ENCODE measurements at regions not wholly inside any gene's neighbourhood (a gene's known extent, or its start where the extent isn't known, plus 50 kb on each side); places are given as distances from the start of the nearest gene placed in this dataset.
"Not testable (repeated sequence)": the region's sequence is repeated elsewhere in the genome, so short reads cannot be mapped to it uniquely, and the experiment has no call there.

DNA sequence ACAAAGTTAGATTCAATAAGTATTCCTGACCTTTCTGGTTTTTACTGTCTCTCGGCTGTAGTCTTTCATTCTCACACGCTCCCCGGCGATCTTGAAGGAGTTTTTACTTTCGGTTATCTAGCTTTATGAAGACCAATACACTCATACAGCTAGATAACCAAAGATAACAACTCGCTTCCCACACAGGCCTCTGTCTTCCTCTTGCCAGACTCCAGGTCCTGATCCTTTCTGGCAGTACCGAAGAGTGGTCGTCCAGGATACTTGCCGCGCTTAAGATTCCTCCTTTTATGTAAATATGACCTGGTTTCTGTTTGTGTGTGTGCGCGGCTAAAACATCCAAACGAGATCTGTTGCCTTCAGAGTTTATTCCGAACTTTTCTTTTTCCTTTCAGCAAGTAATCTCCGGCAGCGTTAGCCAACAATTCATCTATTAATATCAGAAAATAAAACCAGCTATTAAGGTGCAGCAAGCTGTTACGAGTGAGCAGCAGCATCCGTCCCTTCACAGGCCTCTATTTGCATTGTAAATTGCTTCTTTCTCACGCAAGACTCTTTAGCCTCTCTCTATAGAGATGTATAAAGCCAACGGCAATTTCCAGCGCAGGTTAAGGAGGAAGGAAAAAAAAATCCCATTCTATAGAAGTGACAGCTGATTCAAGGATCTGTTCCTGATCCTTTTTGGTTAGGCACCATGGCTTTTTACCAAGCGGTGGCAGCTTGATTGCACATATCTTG, 216.1 kb downstream of the MEF2C start:
- no peak for DNase-seq (ENCODE audit: low read depth in 1 of 2, low spot score in 1 of 2)

DNA sequence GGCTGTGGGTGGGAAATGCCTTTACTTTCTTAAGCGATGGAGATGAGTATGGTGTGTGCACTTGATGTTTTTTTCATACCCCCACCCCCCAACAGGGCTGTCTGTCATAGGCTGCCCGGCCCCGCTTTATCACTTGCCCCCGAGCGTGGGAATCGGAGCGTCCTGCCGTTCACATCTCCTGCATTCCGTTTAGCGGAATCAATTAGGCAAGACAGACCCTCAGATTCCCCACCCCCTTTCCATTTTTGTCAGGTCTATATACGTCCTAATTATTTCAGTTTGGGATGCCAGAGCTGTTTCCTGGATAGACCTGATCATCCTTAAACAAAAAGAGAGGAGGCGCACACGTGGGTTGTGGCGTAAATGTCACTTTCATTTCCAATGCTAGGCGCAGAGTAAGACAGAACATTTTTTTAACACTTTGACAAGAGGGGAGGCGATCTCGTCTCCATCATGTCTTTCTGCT, 217.2 kb downstream of the MEF2C start:
- DNase-seq (ENCODE audit: low read depth in 1 of 2, low spot score in 1 of 2) = no peak

DNA sequence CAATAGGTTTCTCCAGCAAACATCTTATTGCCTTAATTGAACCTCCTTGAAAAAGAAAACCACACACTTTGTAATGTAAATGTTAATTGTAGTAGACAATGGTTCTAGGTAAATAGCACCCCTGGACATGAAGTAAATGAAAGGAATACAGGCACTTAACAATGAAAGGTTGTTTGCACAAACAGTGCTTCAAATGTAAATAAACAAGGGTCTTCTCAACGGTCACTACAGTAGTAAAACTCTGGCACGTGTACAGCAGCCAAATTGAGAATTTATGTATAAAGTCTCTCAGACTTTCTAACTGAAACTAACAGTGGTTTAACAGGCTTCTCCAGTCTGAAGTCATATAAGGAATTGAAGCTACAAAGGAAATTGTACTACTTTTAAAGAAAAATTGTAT, 218.3 kb downstream of the MEF2C start:
- no peak for DNase-seq (ENCODE audit: low read depth in 1 of 2, low spot score in 1 of 2)

DNA sequence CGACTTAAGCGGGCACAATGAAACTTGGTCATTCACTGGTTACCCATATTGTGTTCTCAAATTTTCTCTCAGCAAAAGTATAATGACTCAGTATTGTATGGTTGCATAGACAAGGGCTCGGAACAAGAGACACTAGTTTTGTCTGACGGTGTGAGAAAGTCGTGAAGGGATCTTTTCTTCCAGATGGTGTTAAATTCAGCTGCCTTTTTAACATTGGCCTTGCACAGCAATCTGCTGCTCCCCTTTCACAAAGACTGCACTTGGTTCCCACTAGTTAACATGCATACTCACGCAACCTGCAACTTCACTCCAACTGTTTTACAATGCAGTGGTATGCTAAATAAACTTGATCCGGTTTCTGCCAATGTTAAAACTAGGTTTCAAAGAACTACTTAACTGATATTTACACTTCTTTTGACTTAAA, 219.2 kb downstream of the MEF2C start:
- DNase-seq (ENCODE audit: low read depth in 1 of 2, low spot score in 1 of 2) = no peak

DNA sequence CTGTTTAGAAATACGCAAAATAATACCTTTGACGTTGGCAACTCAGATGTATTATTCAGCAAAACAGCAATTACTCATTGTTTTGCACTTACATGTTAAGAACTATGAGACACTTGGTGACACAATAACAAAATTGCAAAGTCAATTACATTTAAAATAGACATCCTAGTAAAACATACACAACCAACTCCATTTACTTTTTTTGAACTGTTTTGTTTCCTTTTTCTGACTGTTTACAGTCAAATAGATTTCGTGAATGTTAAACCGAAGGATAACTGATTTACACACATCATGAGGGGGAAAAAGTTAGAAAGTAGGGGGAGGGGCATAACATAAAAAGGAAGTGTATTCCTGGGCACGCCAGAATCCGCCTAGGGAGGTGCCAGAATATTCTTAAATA, 220.1 kb downstream of the MEF2C start:
- DNase-seq (ENCODE audit: low read depth in 1 of 2, low spot score in 1 of 2) = no peak

DNA sequence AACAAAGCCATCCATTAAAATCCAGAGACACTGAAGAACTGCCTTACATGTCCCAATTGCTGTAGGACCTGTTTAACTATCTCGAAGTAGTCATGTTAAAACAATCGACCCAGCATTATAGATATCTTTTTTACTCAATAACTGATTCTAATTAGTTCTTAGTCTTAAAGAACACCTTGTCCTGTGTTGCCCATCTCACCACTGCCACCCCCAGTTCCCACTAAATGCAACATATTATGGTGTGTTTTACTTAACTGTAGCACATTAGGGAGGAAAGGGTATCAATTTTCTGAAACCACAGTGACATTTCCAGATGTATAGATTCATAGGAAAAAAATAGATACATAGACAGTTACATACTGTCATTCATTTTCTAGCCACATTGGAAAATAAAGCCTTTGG, 221.2 kb downstream of the MEF2C start:
- no peak for DNase-seq (ENCODE audit: low read depth in 1 of 2, low spot score in 1 of 2)

DNA sequence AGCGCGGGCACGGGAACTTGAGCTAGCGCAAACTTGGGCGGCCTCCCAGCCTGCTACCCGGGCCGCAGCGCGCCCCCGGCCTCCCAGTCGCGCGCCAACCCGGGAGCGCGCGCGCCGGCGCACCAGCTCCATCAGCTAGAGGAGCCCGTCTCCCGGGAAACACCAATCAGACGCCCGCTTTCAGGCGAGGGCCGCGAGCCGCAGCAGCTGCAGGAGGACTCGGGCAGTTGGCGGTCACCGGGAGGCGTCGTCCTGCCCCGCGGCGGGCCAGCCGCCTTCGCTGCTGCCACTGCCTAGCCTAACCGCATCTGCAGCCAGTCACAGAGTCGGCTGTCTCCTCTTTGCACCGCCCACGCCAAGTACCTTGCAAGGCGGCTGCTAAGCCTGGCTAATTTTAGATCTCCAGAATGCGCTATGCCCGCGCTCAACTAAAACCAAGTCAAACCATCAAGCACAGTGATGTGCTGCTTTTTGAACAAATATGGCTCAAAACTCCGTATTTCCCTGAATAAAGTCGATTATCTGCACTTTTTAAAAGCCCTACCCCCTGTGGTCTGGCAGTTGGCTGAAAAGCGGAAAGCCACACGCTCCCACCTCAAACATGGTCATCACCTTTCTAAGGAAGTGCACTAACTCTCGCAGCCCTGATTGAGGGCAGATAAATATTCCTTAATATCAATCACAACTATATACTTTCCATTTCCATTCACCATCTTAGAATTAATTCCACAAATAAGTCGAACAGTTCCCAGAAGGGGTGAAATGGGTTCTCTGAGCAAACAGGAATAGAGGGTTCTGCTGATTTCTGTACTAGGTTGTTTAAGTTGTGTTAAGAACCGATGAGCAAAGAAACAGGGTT, 221.8 kb downstream of the MEF2C start:
- no peak for DNase-seq (ENCODE audit: low read depth in 1 of 2, low spot score in 1 of 2)

DNA sequence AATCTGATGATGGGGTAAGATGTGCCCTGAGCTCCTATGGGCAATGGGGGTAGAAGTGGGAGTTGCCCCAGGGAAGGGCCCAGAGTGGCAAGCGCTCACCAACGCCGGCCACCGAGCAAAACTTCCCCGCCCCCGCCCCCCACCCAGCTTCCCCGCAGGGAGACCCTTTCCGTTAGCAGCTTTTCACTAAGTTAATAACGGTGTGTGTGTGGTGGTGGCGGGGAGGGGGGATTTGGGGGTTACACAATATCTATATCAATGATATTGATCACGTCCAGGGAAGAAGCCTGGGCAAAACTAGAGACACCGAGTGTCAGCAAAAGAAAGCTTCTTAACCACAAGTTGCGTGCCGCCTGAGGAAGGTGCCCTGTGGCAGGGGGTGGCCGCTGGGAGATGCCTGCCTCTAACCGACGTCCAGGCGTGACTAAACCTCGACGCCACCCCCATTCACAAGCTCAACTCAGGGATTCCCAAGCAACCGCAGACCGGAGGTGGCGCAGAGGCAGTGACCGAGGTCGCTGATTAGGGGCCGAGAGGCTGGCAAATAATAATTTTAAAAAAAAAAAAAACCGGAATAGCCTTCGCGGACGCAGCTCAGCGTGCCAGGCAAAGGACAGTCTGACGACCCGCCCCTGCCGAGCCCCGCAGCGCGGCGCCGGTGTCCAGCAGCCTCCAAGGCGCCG, 222.6 kb downstream of the MEF2C start:
- no peak for DNase-seq (ENCODE audit: low read depth in 1 of 2, low spot score in 1 of 2)

DNA sequence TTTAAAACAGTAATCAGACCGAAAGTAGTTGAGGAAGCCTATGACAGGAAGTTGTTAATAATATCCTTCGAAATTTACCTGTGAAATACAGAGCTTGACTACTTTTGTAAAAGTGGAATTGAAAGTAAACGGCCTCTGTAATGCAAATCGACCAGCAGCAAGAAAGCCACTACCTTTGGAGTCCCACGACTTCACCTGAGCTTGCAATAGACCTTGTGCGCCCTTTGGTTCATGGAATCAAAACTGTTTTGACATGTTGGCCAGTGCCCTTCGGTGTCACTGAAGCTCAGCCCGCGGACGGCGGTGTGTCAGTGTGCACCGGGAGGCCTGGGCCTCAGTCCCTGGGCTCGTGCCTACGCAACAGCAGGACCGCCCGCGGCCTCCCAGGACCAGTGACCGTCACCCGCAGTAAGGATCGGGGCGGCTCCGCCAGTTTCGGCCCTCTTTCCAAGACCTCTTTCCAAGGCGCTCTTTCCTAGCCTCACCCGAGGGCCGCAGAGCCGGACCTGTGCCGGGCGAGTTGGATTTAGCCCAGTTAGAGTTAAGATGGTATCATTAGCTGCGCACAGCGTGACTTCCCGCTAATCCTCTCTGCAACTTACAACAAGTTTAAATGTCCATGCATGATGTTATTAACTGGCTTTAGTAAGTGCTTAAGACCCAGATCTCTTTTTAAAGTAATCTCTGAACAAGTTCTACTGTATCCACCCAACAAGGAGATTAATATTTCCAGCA, 223.3 kb downstream of the MEF2C start:
- no peak for DNase-seq (ENCODE audit: low read depth in 1 of 2, low spot score in 1 of 2)

DNA sequence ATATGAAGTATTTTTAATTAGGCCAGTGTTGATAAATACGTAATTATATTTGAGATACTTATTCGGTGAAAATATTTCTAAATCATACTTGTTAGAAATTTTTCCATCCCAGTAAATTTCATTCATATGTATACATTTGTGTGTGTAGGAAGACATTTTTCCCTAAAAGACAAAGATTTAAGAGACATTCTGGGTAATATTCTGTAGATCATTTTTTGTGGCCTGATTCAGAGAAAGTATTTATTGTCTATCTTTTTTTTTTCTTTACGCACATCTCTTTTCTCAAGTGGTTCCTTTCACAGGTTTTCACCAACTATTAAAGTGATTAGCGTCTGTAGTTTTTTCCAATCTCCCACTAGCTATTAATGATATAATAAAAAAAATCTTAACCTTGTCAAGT, 224.1 kb downstream of the MEF2C start:
- no peak for DNase-seq (ENCODE audit: low read depth in 1 of 2, low spot score in 1 of 2)

DNA sequence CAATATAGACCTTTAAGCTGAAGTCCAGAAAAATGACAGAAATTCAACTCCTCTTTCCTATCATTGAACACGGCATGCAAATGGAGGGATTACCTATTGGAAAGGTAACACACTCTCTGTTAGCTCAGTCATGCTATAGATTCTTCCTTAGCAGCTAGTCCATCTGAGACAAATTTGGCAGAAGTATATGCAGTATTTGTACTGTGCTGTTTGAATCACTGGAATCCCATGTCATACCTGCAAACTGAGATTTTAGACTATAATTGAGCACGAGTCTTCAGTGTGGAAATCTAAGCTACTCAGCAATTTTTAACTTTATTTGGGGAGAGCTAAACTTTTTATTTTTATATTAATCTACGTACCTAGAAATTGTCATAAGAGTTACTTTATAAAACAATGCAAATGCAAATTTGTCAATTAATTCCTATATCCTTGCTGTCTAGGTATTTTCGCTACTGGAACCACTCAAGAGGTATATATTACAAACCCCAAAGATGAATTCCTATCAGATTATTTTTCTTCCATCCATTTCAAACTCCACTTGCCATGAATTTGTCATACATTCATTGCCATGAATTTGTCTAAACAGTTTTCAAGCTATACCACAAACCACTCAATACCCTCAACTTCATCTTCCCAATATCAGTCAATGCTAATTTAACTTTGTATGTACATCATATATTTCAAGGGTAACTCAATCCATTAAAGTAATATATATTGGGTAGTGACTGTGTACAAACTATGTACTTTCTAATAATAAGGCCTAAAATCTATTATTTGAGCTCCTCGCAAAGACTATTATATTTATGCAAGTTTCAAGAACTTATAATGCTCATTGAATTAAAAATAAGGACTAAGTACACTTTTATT, 224.8 kb downstream of the MEF2C start:
- DNase-seq (ENCODE audit: low read depth in 1 of 2, low spot score in 1 of 2) = no peak

DNA sequence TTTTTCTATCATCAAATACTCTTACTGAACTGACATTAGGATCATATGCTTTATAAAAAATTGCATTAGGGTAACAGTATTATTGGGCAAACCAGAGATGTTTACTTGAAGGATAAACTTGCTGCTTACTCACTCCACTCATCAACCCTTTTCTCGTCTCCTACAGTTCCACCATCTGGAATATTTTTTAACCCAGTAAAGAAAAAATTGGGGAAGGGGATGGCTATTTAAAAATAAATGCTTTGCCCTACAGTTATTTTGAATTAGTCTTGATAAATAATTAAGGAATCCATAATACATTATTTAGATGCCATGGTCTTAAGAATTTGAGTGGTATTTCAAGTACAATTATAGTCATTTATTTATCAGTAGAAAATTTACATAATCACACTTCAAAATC, 225.8 kb downstream of the MEF2C start:
- DNase-seq (ENCODE audit: low read depth in 1 of 2, low spot score in 1 of 2) = no peak

DNA sequence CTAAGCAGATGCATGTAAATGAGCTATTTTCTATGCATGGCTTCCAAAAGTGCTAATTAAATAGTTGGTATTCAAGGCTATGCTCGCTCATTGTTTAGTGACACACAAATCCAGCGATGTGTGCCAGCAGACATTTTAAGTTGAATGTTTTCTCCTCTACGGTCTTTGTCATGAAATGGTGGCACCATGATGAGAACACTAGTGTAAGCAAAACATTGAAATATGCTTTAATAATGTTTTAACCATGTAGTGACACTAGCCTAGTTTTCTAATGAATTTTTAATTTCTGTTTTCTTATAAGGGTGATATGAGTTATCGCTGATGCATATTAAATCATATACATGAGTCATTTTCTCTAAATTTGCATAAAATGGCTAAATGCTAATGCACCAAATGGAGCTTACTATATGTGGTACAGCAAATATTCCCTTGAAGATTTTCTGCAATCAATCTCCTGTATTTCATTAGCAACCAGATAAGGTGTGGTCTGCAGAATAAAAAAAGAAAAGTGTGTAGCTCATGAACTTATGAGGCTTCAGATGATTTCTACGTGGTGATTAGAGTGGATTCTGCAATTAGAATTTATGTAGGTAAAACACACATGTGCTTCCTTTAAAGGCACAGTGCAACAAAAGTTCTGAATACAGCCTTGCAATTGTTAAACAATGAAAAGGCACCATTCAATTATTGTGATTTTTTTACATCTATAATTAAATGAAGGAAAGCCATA, 226.6 kb downstream of the MEF2C start:
- no peak for DNase-seq (ENCODE audit: low read depth in 1 of 2, low spot score in 1 of 2)

DNA sequence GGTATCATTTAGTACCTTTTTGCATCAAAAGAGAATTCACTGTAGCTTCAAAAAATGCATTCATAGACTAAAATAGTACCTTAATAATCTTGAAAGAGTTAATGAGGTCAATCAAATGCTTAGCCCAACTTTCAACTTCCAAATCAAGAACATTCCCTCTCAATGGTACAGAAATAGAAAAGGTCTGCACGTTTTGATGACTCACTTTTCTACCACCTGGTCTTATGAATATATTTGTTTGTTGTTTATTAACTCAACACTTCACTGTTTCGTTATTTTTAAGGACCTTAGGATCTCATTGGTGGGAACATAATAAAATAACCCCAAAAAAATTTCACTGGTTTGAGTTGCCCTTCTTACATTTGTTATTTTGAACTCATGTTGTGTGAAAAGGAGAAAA, 229.5 kb downstream of the MEF2C start:
- DNase-seq (ENCODE audit: low read depth in 1 of 2, low spot score in 1 of 2) = no peak

DNA sequence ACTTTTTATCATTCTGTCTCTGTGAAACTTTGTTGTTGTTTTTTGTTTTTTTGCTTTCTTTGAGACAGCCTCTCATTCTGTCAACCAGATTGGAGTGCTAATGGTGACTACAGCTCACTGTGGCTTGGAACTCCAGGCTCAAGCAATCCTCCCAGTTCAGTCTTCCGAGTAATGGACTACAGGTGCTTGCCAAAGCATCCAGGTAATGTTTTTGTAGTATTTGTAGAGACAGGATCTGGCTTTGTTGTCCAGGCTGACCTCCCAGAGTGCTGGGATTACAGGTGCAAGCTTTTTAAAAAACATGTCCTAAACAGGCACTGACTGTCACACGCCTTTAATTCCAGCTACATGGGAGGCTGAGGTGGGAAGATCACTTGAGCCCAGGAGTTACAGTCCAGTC, 235.1 kb downstream of the MEF2C start:
- no peak for DNase-seq (ENCODE audit: low read depth in 1 of 2, low spot score in 1 of 2)

DNA sequence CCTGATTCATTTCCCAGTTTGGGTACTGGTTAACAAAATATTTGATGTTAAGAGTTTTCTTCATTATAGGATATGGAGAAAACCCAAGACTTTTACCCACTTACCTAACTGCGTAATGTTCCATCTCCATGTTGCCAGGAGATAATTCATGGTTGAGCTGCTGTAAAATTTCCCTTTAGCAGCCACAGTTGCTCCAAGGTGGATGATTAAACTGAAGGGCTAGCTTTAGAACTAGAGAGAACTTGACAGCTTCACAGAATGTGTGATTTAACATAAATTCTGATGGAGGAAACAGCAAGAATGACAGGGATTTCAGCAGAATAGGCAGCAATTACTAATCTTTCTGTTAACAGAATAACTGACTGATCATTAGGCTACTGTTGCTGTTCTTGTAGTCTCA, 236.1 kb downstream of the MEF2C start:
- no peak for DNase-seq (ENCODE audit: low read depth in 1 of 2, low spot score in 1 of 2)

DNA sequence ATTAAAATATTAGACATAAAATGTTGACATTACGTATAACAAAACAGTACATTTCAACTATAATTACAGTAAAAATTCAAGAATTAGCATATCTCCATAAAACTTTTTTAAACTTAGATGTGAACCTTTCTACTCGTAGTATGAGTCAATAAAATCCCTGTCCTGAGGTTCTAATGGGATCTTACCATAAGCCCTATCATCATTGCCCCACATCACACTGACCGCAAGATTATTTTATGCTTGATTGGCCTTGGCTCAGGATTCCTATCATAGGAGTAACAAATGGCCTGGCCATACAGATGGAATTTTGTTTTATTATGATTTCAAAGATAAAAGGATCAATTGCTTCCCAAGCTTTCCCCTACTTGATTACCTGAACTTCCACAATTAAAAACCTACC, 238.3 kb downstream of the MEF2C start:
- DNase-seq (ENCODE audit: low read depth in 1 of 2, low spot score in 1 of 2) = no peak

DNA sequence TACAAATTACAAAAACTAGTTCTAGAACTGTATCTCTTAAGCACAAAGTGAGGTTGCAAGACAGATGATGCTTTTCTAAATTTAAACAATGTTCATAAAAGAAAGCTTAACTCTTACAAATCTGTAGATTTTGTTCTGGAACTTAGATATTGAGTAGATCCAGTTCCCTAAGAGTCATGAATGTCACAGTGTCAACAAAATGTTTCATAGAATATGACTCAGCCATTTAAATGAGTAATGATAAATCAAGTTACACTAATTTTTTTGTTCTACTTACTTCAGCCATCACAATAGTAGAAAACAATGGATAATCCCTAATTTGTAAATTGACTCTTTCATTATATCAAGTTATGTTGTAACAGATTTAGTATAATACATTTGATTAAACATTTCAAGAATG, 239.7 kb downstream of the MEF2C start:
- DNase-seq (ENCODE audit: low read depth in 1 of 2, low spot score in 1 of 2) = no peak

DNA sequence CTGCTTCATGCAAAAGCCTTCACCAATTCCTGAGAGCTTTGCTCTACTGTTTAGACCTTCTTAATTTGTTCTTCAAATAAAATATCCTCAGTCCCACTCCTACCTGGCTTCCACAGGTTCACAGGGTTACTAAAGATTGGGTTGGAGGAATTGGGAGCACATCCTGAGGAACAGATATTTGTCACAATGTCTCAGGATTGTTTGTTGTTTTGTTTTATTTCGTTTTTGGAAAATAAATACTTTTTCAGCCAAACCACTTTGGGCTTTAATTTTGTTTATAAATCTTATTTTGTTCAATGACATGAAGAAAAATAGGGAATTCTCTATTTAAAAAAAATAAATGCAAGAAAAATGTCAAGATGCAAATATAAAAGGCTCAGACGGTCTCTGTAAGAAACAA, 249.0 kb downstream of the MEF2C start:
- no peak for DNase-seq (ENCODE audit: low read depth in 1 of 2, low spot score in 1 of 2)

DNA sequence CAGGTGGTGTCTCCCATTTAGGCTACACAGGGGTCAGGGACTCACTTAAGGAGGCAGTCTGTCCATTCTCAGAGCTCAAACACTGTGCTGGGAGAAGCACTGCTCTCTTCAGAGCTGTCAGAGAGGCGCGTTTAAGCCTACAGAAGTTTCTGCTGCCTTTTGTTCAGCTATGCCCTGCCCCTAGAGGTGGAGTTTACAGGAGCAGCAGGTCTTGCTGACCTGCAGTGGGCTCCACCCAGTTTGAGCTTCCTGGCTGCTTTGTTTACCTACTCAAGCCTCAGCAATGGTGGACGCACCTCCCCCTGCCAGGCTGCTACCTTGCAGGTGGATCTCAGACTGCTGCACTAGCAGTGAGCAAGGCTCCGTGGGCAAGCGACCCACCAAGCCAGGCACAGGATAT, 260.1 kb downstream of the MEF2C start:
- not testable (repeated sequence) for DNase-seq (ENCODE audit: low read depth in 1 of 2, low spot score in 1 of 2)
